A172 (cell line): ENCODE measurements at regions not wholly inside any gene's neighbourhood (a gene's known extent, or its start where the extent isn't known, plus 50 kb on each side); places are given as distances from the start of the nearest gene placed in this dataset.

ENCODE experiments used
- DNase-seq: peaks from one replicate; pipeline ENCODE4 v3.0.0-alpha.2; 2015; ENCODE audit warnings: low spot score

DNA sequence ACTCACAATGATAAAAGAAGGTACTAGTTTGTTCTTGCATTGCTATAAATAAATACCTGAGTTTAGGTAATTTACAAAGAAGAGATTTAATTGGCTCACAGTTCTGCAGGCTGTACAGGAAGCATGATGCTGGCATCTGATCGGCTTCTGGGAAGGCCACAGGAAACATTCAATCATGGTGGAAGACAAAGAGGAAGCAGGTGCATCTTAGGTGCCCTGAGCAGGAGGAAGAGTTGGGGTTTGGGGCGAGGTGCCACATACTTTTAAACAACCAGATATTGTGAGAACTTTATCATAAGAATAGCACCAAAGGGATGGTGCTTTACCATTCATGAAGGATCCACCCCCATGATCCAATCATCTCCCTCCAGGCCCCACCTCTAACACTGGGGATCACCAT, 752.6 kb upstream of the FLRT2 start:
- DNase-seq, result no peak

GRCh38 chr14:84782902-84783301, 747.0 kb upstream of the FLRT2 start:
- no peak for DNase-seq

GRCh38 chr14:84783511-84783910, 746.4 kb upstream of the FLRT2 start:
- no peak for DNase-seq

DNA sequence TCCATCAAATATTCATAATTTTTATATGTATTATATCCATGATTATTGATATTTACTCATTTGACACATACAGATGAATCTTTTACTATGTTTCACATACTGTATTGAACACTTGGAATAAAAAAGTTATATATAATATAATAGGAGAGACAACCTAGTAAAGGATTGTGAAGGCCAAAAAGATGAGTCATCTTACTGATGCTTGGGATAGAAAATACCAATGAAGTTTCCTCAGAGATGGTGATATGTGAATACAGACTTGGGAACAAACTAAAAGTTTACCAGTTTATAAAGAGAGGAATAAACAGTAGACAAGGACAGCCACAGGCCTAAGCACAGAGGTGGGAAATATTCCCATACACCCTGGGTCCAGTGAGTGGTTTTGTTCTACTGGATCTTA, 743.9 kb upstream of the FLRT2 start:
- DNase-seq, result no peak

DNA sequence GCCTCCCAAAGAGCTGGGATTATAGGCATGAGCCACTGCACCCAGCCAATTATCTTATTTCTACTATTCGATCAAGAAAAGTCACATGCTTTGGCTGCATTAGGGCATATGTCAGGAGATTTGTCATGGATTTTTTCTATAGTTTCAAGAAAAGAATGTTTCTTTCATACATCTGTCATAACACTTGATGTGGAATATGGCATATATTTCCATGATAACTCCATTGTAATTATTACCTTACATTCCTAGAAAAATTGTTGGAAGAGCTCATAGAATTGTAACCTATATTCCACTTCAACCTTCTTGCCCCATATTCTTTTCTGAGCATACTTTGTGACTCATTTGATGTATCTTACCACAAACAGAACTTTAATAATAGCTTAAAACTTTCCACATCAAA, 740.9 kb upstream of the FLRT2 start:
- DNase-seq, result no peak

- peak; percentile 49 for DNase-seq
Measured at GRCh38 chr14:84792722-84793410, 737.1 kb upstream of the FLRT2 start.

DNA sequence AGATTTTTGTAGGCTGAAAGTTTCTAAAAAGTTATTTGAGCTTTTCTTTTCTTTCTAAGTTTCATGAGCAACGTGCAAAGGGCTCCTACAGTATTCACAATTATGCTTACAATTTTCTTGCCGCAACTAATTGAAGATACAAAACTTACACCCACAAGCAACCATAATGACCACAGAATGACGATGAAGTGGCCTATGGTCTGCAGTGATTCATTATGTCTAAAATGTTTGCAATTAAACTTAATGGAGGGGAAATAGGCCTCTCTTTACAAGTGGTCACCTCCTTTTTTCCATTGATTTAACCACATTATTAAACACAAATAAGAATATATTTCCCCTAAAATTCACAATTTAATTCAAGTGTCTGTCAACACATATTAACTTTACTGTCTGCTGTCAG, 732.6 kb upstream of the FLRT2 start:
- no peak for DNase-seq

DNA sequence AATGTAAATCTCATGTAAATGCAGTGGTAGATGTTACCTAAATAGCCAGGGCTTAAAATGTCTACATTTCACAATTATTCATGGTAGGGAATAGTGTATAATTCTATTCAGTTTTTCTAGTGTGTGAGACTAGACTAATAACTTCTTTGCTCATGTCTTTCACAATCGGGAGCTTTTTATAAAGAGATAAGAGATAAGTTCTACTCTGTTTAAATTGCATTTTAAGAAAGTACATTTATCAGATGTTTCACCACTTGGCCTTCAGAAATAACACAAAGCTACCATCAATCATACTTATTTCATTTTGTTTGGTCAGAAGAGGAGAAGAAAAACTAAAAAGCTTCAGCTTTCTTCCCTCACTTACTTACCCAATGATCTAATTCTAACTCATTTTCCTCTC, 725.5 kb upstream of the FLRT2 start:
- no peak for DNase-seq

GRCh38 chr14:84804895-84805294, 725.0 kb upstream of the FLRT2 start:
- no peak for DNase-seq

- no peak for DNase-seq
Measured at GRCh38 chr14:84806181-84806580, 723.8 kb upstream of the FLRT2 start.

- DNase-seq, result peak; percentile 57
Measured at GRCh38 chr14:84806622-84807021, 723.3 kb upstream of the FLRT2 start.

DNA sequence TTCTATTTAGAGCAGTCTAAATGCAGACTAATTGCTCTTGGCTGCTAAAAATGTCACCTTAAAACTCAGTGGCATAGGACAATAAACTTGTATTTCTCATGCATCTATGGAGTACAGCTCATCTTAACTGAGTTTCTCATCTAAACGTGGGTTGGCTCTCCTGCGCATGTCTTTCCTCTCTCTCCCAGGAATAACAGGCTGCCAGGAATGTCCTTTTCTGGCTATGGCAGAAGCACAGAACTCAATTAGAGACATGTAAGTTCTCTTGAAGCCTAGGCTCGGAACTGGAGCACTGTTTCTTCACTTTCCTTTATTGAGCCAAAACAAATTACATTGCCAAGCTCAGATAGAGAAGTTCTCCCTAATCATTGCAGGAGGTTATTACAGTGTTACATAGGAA, 722.3 kb upstream of the FLRT2 start:
- DNase-seq, result no peak

DNA sequence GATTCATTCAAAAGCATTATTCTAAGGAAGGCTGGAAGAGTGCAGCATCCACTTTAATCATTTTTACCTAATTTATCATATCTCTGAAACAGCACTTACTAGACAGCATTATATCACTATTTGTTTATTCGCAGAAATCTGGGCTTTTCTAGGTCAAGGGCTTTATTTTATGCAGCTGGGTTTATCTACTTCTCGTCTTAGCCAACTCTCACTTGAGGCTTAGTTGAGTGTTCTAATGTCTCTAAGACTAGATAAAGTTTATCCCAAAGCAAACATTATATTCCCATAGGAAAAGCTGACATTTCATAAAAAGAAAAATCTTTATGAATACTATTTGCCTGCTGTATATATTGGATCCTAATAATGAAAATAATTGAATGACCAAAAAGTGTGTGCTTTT, 720.8 kb upstream of the FLRT2 start:
- DNase-seq, result no peak

- DNase-seq, result no peak
Measured at GRCh38 chr14:84814391-84814790, 715.6 kb upstream of the FLRT2 start.

DNA sequence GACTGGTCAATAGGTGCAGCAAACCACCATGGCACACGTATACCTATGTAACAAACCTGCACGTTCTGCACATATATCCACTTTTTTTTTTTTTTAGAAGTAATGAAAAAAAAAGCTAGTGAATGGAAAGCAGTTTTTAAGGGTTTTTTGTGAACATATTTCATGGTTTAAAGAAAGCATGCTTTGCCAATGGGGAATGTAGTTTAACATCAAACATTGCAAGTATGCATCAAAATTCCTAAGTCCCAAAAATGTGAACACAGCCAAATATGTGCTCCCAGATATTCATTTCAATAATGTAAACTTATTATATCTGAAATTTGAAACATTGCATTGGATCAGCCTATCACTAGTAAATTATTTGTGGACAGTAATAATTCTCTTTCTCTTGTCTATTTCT, 710.4 kb upstream of the FLRT2 start:
- DNase-seq, result no peak

DNA sequence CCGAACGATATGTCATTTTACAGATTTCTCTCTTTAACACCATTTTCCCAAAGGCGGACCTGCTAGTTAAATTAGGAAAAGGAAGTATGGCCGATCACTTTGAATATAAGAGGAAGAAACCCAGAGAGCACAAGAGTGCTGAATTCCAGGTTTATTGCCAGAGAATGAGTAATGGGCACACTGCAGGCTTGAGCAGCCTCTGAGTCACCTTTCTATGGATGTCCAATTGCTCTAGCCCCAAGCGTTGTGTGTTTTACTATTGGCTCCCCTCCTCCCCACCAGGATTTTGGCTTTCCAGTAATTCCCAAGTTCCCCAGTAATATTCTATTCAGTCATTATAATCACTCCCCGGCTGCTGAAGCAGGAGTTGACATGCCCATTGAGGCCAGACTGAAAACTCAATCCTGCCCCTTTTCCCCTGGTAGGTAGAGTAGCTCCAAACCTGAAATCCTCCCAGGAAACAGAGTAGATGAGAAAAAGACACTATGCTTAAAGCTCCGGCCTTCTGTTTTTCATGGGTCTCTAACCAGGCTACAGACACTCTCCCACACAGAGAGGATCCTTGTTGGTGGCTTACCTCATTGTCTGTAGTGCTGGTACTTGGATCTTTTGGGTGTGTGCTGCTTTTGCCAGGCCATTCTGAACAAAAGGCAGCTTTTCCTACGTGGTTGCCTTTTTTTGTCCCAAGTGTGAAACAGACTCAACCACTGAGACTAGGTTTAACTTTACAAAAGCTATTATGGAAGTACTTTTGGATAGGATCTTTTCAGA, 704.3 kb upstream of the FLRT2 start:
- DNase-seq, result peak; percentile 64

GRCh38 chr14:84826294-84826693, 703.6 kb upstream of the FLRT2 start:
- DNase-seq, result peak; percentile 16

DNA sequence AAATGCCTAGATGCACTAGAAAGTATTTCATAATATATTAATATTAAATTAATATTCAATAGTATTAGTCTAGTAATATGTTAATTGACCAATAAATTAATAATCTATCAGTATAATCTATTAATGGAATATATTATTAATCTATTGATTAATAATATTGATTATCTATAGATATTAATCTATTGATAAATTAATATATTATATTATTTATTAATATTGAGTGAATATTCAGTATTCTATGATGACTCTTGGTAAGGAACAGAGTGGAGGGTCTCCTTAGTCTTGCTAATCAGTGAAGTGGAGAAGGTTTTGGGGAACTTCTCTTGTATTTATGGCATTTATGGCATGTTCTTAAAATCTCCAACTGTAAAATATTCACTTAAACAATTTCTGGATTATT, 679.3 kb upstream of the FLRT2 start:
- DNase-seq, result no peak

- DNase-seq, result no peak
Measured at GRCh38 chr14:84856751-84857534, 673.0 kb upstream of the FLRT2 start.

- DNase-seq, result no peak
Measured at GRCh38 chr14:84857571-84857970, 672.4 kb upstream of the FLRT2 start.

GRCh38 chr14:84859116-84859515, 670.8 kb upstream of the FLRT2 start:
- no peak for DNase-seq

DNA sequence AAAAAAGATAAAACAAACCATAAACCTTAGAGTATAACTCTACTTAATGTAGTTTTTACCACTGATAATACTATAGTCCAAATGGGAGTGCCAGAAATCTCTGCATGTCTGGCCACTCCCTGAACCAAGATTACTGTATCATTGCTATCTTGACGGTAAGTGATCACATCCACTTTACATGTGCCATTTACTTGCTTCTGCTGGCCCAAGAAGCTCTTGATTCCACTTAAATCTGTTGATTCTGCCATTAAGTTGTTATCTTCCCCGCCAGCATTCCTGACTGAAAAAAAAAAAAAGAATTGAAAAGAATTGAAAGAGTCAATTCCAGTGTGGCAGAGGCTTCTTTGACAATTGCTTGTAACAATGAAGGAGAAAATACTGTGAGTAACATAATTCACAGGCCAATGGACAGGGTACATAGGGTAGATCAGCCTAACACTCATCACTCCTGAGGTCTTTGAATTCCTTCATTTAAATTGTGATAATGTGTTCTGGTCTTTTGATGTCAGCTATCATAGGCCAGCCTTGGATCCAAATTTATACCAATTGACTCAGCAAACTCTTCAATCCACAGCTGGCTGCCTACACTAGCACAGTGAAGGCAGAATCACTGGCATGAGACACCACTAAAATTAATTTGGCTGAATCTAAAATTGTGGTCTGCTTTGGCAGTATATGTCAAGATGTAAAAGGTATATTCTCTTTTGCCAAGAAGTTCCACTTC, 665.2 kb upstream of the FLRT2 start:
- DNase-seq, result no peak
